Right lobe of liver (tissue), 4 donors: ENCODE measurements at regions not wholly inside any gene's neighbourhood (a gene's known extent, or its start where the extent isn't known, plus 50 kb on each side); places are given as distances from the start of the nearest gene placed in this dataset.

Source experiments
- POLR2A ChIP-seq: fragments of 450-650 bp; IDR thresholded peaks from one replicate; pipeline ENCODE4 v1.6.1; 2017; ENCODE audit warnings: antibody characterized with exemption, mild to moderate bottlenecking
- TF ChIP-seq, protein P1 (sequence below), 4 donors: fragments of 200-600 bp in 3 of 4; fragments of 450-650 bp in 1 of 4; IDR thresholded peaks; one replicate each; pipeline versions ENCODE4 v1.5.1 to v1.8.0; 2016 to 2022; ENCODE audit warnings: antibody characterized with exemption in 4 of 4, mild to moderate bottlenecking in 2 of 4
- donor health status: DM: no; HTN: no; CAD: no.
- donor health status: DM: no; HTN: no; CAD: no.
- donor health status: DM: no; HTN: yes; CAD: no.

GRCh38 chr10:55397777-55398496 is 596.9 kb upstream of the PCDH15 start:
- TF ChIP-seq, protein P1, sequence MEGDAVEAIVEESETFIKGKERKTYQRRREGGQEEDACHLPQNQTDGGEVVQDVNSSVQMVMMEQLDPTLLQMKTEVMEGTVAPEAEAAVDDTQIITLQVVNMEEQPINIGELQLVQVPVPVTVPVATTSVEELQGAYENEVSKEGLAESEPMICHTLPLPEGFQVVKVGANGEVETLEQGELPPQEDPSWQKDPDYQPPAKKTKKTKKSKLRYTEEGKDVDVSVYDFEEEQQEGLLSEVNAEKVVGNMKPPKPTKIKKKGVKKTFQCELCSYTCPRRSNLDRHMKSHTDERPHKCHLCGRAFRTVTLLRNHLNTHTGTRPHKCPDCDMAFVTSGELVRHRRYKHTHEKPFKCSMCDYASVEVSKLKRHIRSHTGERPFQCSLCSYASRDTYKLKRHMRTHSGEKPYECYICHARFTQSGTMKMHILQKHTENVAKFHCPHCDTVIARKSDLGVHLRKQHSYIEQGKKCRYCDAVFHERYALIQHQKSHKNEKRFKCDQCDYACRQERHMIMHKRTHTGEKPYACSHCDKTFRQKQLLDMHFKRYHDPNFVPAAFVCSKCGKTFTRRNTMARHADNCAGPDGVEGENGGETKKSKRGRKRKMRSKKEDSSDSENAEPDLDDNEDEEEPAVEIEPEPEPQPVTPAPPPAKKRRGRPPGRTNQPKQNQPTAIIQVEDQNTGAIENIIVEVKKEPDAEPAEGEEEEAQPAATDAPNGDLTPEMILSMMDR (IDR thresholded peaks at IDR 0.05): no peak
- no peak for TF ChIP-seq POLR2A
